ENCODE measurements at regions not wholly inside any gene's neighbourhood (a gene's known extent, or its start where the extent isn't known, plus 50 kb on each side); places are given as distances from the start of the nearest gene placed in this dataset.

GRCh38 chr4:57410331-57411052, 300.3 kb upstream of the IGFBP7 start:
- no peaks in the 10 kb centered on the region for H3K4me1 ChIP-seq (ENCODE audit: control insufficient read depth in 1 of 2, insufficient read depth in 2 of 2, low read length in 2 of 2)
- no peak overlapping the region for H3K4me3 ChIP-seq (ENCODE audit: low read depth in 1 of 2, low read length in 2 of 2)
- H3K36me3 ChIP-seq (ENCODE audit: control insufficient read depth in 1 of 2, insufficient read depth in 2 of 2, low read length in 2 of 2) = no peaks in the 10 kb centered on the region
- no peaks in the 10 kb centered on the region for H3K9me3 ChIP-seq (ENCODE audit: control insufficient read depth in 1 of 2, low read length in 2 of 2)
- H3K27me3 ChIP-seq (ENCODE audit: low read depth, low read length) = no peaks in the 10 kb centered on the region
- H3K27ac ChIP-seq (ENCODE audit: low read length) = no peak overlapping the region

DNA sequence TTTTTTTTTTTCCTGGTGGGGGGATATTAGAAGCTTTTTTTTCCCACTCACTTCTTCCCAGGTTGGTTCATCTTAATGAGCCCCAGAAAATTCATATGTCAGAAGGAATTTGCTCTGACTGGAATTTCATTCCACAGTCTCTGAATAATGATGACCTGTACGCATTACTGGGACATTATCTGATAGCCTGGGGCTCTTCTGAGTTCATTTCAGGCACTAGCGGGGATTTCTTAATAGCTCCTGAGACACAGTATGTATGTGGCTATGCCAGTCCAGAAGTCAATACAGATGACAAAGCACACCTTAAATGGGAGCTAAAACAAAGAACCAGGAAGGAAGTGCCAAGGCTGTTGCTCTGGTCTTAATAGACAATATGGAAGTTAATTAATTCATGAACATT, 295.2 kb upstream of the IGFBP7 start:
- Histone ChIP-seq H3K9me3 (ENCODE audit: control insufficient read depth in 1 of 2, low read length in 2 of 2) (no peaks in the 10 kb centered on the region), H3K36me3 (ENCODE audit: control insufficient read depth in 1 of 2, insufficient read depth in 2 of 2, low read length in 2 of 2) (no peaks in the 10 kb centered on the region), H3K27me3 (ENCODE audit: low read depth, low read length) (no peaks in the 10 kb centered on the region), H3K27ac (ENCODE audit: low read length) (no peak overlapping the region), H3K4me1 (ENCODE audit: control insufficient read depth in 1 of 2, insufficient read depth in 2 of 2, low read length in 2 of 2) (no peaks in the 10 kb centered on the region), H3K4me3 (ENCODE audit: low read depth in 1 of 2, low read length in 2 of 2) (no peak overlapping the region)

- no peaks in the 10 kb centered on the region for H3K27me3 ChIP-seq (ENCODE audit: low read depth, low read length)
- no peaks in the 10 kb centered on the region for H3K36me3 ChIP-seq (ENCODE audit: control insufficient read depth in 1 of 2, insufficient read depth in 2 of 2, low read length in 2 of 2)
- H3K4me1 ChIP-seq (ENCODE audit: control insufficient read depth in 1 of 2, insufficient read depth in 2 of 2, low read length in 2 of 2) = no peaks in the 10 kb centered on the region
- no peaks in the 10 kb centered on the region for H3K9me3 ChIP-seq (ENCODE audit: control insufficient read depth in 1 of 2, low read length in 2 of 2)
- no peak overlapping the region for H3K27ac ChIP-seq (ENCODE audit: low read length)
- no peak overlapping the region for H3K4me3 ChIP-seq (ENCODE audit: low read depth in 1 of 2, low read length in 2 of 2)
Observed at GRCh38 chr4:57404483-57404882, 294.3 kb upstream of the IGFBP7 start.

DNA sequence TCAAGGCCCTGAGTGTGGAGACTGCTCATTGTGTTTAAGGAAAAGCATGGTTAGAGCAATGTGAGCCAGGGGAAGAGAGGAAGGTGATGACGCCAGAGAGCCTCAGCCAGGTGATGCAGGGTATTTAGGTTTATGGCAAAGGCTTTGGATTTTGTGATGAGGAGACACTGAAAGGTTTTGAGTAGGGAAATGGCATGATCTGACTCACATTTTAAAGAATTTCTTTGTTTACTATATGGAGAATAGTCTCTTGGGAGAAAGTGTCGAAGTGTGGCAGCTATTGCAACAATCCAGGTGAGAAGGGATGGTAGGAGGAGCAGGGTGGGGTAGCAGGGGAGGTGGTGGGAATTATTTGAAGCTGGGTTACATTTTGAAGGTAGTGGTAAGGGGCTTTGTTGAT, 293.4 kb upstream of the IGFBP7 start:
- Histone ChIP-seq H3K27me3 (ENCODE audit: low read depth, low read length) (no peaks in the 10 kb centered on the region), H3K9me3 (ENCODE audit: control insufficient read depth in 1 of 2, low read length in 2 of 2) (no peaks in the 10 kb centered on the region), H3K27ac (ENCODE audit: low read length) (no peak overlapping the region), H3K4me1 (ENCODE audit: control insufficient read depth in 1 of 2, insufficient read depth in 2 of 2, low read length in 2 of 2) (no peaks in the 10 kb centered on the region), H3K36me3 (ENCODE audit: control insufficient read depth in 1 of 2, insufficient read depth in 2 of 2, low read length in 2 of 2) (no peaks in the 10 kb centered on the region), H3K4me3 (ENCODE audit: low read depth in 1 of 2, low read length in 2 of 2) (no peak overlapping the region)

DNA sequence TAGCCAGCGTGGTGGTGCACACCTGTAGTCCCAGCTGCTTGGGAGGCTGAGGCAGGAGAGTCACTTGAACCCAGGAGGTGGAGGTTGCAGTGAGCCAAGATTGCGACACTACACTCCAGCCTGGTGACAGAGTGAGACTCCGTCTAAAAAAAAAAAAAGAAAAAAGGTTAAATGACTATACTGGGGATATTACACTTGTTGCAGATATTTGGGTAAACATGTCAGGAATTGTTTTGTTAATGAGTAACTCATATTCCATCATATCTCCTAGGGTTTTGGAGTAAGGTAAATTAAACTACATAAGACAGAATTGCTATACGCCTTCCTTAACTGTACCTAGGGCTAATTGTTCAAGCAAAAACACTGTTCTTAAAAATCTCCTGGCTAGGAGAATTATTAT, 291.4 kb upstream of the IGFBP7 start:
- no peak overlapping the region for H3K27ac ChIP-seq (ENCODE audit: low read length)
- no peak overlapping the region for H3K4me3 ChIP-seq (ENCODE audit: low read depth in 1 of 2, low read length in 2 of 2)
- H3K36me3 ChIP-seq (ENCODE audit: control insufficient read depth in 1 of 2, insufficient read depth in 2 of 2, low read length in 2 of 2) = no peaks in the 10 kb centered on the region
- no peaks in the 10 kb centered on the region for H3K9me3 ChIP-seq (ENCODE audit: control insufficient read depth in 1 of 2, low read length in 2 of 2)
- no peaks in the 10 kb centered on the region for H3K27me3 ChIP-seq (ENCODE audit: low read depth, low read length)
- no peaks in the 10 kb centered on the region for H3K4me1 ChIP-seq (ENCODE audit: control insufficient read depth in 1 of 2, insufficient read depth in 2 of 2, low read length in 2 of 2)

GRCh38 chr4:57378766-57379165, 268.6 kb upstream of the IGFBP7 start:
- Histone ChIP-seq H3K27ac (ENCODE audit: low read length) (no peak overlapping the region), H3K27me3 (ENCODE audit: low read depth, low read length) (no peaks in the 10 kb centered on the region), H3K4me1 (ENCODE audit: control insufficient read depth in 1 of 2, insufficient read depth in 2 of 2, low read length in 2 of 2) (no peaks in the 10 kb centered on the region), H3K4me3 (ENCODE audit: low read depth in 1 of 2, low read length in 2 of 2) (no peak overlapping the region), H3K36me3 (ENCODE audit: control insufficient read depth in 1 of 2, insufficient read depth in 2 of 2, low read length in 2 of 2) (no peaks in the 10 kb centered on the region), H3K9me3 (ENCODE audit: control insufficient read depth in 1 of 2, low read length in 2 of 2) (peaks cover 0 to 7% of the 10 kb centered on the region in 2 donors)

GRCh38 chr4:57374866-57375595, 264.8 kb upstream of the IGFBP7 start:
- no peak overlapping the region for H3K27ac ChIP-seq (ENCODE audit: low read length)
- H3K4me3 ChIP-seq (ENCODE audit: low read depth in 1 of 2, low read length in 2 of 2) = no peak overlapping the region
- H3K9me3 ChIP-seq (ENCODE audit: control insufficient read depth in 1 of 2, low read length in 2 of 2) = peaks cover 0 to 4% of the 10 kb centered on the region in 2 donors
- no peaks in the 10 kb centered on the region for H3K4me1 ChIP-seq (ENCODE audit: control insufficient read depth in 1 of 2, insufficient read depth in 2 of 2, low read length in 2 of 2)
- H3K36me3 ChIP-seq (ENCODE audit: control insufficient read depth in 1 of 2, insufficient read depth in 2 of 2, low read length in 2 of 2) = no peaks in the 10 kb centered on the region
- H3K27me3 ChIP-seq (ENCODE audit: low read depth, low read length) = no peaks in the 10 kb centered on the region

- Histone ChIP-seq H3K4me1 (ENCODE audit: control insufficient read depth in 1 of 2, insufficient read depth in 2 of 2, low read length in 2 of 2) (no peaks in the 10 kb centered on the region), H3K9me3 (ENCODE audit: control insufficient read depth in 1 of 2, low read length in 2 of 2) (peaks cover 0 to 4% of the 10 kb centered on the region in 2 donors), H3K27me3 (ENCODE audit: low read depth, low read length) (no peaks in the 10 kb centered on the region)
Observed at GRCh38 chr4:57373991-57374390, 263.8 kb upstream of the IGFBP7 start.

DNA sequence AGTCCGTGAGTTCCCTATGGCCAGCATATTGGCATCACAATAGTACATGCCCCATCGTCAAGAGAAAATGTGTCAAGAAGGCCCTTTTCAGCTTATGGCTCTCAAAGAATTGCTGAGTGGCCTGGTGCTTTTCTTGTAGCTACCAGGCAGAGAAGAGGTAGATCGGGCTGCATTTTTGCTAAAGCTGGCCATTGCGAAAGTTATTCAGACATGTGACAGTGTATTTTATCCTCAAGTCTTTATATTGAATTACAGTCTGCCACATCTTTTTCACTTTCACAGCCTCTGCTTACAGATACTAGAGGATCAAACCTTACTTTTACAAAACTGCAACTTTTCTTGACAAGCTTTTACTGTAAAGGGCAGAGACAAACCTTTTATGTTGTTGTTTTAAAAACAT, 261.5 kb upstream of the IGFBP7 start:
- Histone ChIP-seq H3K27ac (ENCODE audit: low read length) (no peak overlapping the region), H3K9me3 (ENCODE audit: control insufficient read depth in 1 of 2, low read length in 2 of 2) (peaks cover 0 to 4% of the 10 kb centered on the region in 2 donors), H3K27me3 (ENCODE audit: low read depth, low read length) (no peaks in the 10 kb centered on the region), H3K4me1 (ENCODE audit: control insufficient read depth in 1 of 2, insufficient read depth in 2 of 2, low read length in 2 of 2) (no peaks in the 10 kb centered on the region), H3K36me3 (ENCODE audit: control insufficient read depth in 1 of 2, insufficient read depth in 2 of 2, low read length in 2 of 2) (no peaks in the 10 kb centered on the region), H3K4me3 (ENCODE audit: low read depth in 1 of 2, low read length in 2 of 2) (no peak overlapping the region)

More at GRCh38 chr4:57373991-57374390, 263.8 kb upstream of the IGFBP7 start:
- no peaks in the 10 kb centered on the region for H3K36me3 ChIP-seq (ENCODE audit: control insufficient read depth in 1 of 2, insufficient read depth in 2 of 2, low read length in 2 of 2)
- H3K27ac ChIP-seq (ENCODE audit: low read length) = no peak overlapping the region
- H3K4me3 ChIP-seq (ENCODE audit: low read depth in 1 of 2, low read length in 2 of 2) = no peak overlapping the region

- no peaks in the 10 kb centered on the region for H3K36me3 ChIP-seq (ENCODE audit: control insufficient read depth in 1 of 2, insufficient read depth in 2 of 2, low read length in 2 of 2)
- H3K9me3 ChIP-seq (ENCODE audit: control insufficient read depth in 1 of 2, low read length in 2 of 2) = peaks cover 0 to under 1% of the 10 kb centered on the region in 2 donors
- H3K27me3 ChIP-seq (ENCODE audit: low read depth, low read length) = no peaks in the 10 kb centered on the region
- H3K4me1 ChIP-seq (ENCODE audit: control insufficient read depth in 1 of 2, insufficient read depth in 2 of 2, low read length in 2 of 2) = no peaks in the 10 kb centered on the region
- no peak overlapping the region for H3K27ac ChIP-seq (ENCODE audit: low read length)
- H3K4me3 ChIP-seq (ENCODE audit: low read depth in 1 of 2, low read length in 2 of 2) = no peak overlapping the region
Observed at GRCh38 chr4:57370691-57371090, 260.5 kb upstream of the IGFBP7 start.

- H3K9me3 ChIP-seq (ENCODE audit: control insufficient read depth in 1 of 2, low read length in 2 of 2) = no peaks in the 10 kb centered on the region
- H3K36me3 ChIP-seq (ENCODE audit: control insufficient read depth in 1 of 2, insufficient read depth in 2 of 2, low read length in 2 of 2) = no peaks in the 10 kb centered on the region
- H3K27ac ChIP-seq (ENCODE audit: low read length) = no peak overlapping the region
- no peak overlapping the region for H3K4me3 ChIP-seq (ENCODE audit: low read depth in 1 of 2, low read length in 2 of 2)
- H3K27me3 ChIP-seq (ENCODE audit: low read depth, low read length) = no peaks in the 10 kb centered on the region
- H3K4me1 ChIP-seq (ENCODE audit: control insufficient read depth in 1 of 2, insufficient read depth in 2 of 2, low read length in 2 of 2) = no peaks in the 10 kb centered on the region
Observed at GRCh38 chr4:57369446-57369845, 259.3 kb upstream of the IGFBP7 start.
